Endodermal cell (in vitro differentiated cells): ENCODE measurements at regions not wholly inside any gene's neighbourhood (a gene's known extent, or its start where the extent isn't known, plus 50 kb on each side); places are given as distances from the start of the nearest gene placed in this dataset.

ENCODE experiments used
- DNase-seq: peaks from one replicate; pipeline ENCODE4 v3.0.0-alpha.2; 2017
- H3K27ac ChIP-seq: 2 replicates; pipeline ENCODE4 v1.5.1; 2013; ENCODE audit warnings: mild to moderate bottlenecking, low read depth, low read length, moderate library complexity
- H3K27me3 ChIP-seq: 2 replicates; pipeline ENCODE4 v1.6.1; 2013; ENCODE audit warnings: mild to moderate bottlenecking, low read length, moderate library complexity; ENCODE audit not compliant: insufficient read depth, control insufficient read depth, poor library complexity, severe bottlenecking
- H3K36me3 ChIP-seq: 2 replicates; pipeline ENCODE4 v1.7.0; 2013; ENCODE audit warnings: mild to moderate bottlenecking, low read length, moderate library complexity; ENCODE audit not compliant: control insufficient read depth, insufficient read depth
- H3K4me1 ChIP-seq: one replicate; pipeline ENCODE4 v1.7.0; 2013; ENCODE audit warnings: low read length; ENCODE audit not compliant: control insufficient read depth, insufficient read depth
- H3K4me3 ChIP-seq: 2 replicates; pipeline ENCODE4 v1.5.1; 2013; ENCODE audit warnings: mild to moderate bottlenecking, low read length, moderate library complexity
- H3K9ac ChIP-seq: 2 replicates; pipeline ENCODE4 v1.6.1; 2013; ENCODE audit warnings: mild to moderate bottlenecking, low read length, moderate library complexity; ENCODE audit not compliant: poor library complexity, severe bottlenecking; ENCODE audit errors: extremely low read depth
- H3K9me3 ChIP-seq: 2 replicates; pipeline ENCODE4 v1.6.1; 2013; ENCODE audit warnings: mild to moderate bottlenecking, low read length, moderate library complexity; ENCODE audit not compliant: control insufficient read depth
- H3K27ac Mint-ChIP-seq: 2 replicates; pipeline ENCODE4 v1.8.0; 2020; ENCODE audit warnings: mixed read lengths
- H3K27me3 Mint-ChIP-seq: 2 replicates; pipeline ENCODE4 v1.8.0; 2021; ENCODE audit warnings: mild to moderate bottlenecking, mixed read lengths; ENCODE audit not compliant: insufficient read depth
- H3K36me3 Mint-ChIP-seq: 2 replicates; pipeline ENCODE4 v1.8.0; 2020; ENCODE audit warnings: low read depth, mixed read lengths
- H3K4me1 Mint-ChIP-seq: 2 replicates; pipeline ENCODE4 v1.8.0; 2020; ENCODE audit warnings: mixed read lengths
- H3K4me3 Mint-ChIP-seq: 2 replicates; pipeline ENCODE4 v1.8.0; 2020; ENCODE audit warnings: mild to moderate bottlenecking, moderate library complexity, mixed read lengths
- H3K9me3 Mint-ChIP-seq: 2 replicates; pipeline ENCODE4 v1.8.0; 2020; ENCODE audit warnings: mild to moderate bottlenecking, mixed read lengths
- WGBS, 2 experiments: methylation state at CpG; one replicate each; pipeline versions ENCODE4 v1.1.5 to v1.1.7; 2013; ENCODE audit warnings: missing lambda C conversion rate in 2 of 2, mixed read lengths in 1 of 2; ENCODE audit not compliant: insufficient coverage in 1 of 2, insufficient read length in 1 of 2; 5-methylcytosine and 5-hydroxymethylcytosine counted together
- TF ChIP-seq, protein P1 (sequence below): fragments of 200-600 bp; sonication (generic); conservative IDR thresholded peaks from 2 replicates; pipeline ENCODE4 v1.5.0; 2021; ENCODE audit warnings: antibody characterized with exemption, mild to moderate bottlenecking

DNA sequence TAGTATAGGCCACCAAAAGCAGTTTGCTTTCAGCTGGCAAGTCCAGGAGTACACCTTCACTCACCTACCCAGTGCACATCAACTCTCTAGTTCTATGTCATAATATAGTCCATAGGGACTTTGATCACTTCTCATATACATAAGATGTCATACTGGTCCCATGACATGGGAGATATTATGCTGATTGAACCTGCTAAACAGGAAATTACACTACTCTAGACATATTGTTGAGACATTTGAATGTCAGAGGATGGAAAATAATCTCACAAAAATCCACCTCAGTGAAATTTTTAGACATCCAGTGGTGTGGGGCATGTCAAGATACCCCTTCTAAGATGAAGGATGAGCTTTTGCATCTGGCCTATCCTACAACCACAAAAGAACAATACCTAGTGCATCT is 322.5 kb downstream of the EN1 start:
- H3K27ac Mint-ChIP-seq: no peak overlapping the region
- H3K27ac ChIP-seq: no peak overlapping the region
- peaks cover 2% of the 10 kb centered on the region for H3K27me3 Mint-ChIP-seq
- H3K9me3 ChIP-seq: peaks cover 9% of the 10 kb centered on the region
- no peaks in the 10 kb centered on the region for H3K4me1 ChIP-seq
- no peak overlapping the region for H3K9ac ChIP-seq
- DNase-seq: no peak
- no peak overlapping the region for H3K4me3 Mint-ChIP-seq
- no peaks in the 10 kb centered on the region for H3K36me3 ChIP-seq
- peaks cover 10% of the 10 kb centered on the region for H3K27me3 ChIP-seq
- peaks cover 2% of the 10 kb centered on the region for H3K4me1 Mint-ChIP-seq
- H3K4me3 ChIP-seq: no peak overlapping the region
- TF ChIP-seq, protein P1, sequence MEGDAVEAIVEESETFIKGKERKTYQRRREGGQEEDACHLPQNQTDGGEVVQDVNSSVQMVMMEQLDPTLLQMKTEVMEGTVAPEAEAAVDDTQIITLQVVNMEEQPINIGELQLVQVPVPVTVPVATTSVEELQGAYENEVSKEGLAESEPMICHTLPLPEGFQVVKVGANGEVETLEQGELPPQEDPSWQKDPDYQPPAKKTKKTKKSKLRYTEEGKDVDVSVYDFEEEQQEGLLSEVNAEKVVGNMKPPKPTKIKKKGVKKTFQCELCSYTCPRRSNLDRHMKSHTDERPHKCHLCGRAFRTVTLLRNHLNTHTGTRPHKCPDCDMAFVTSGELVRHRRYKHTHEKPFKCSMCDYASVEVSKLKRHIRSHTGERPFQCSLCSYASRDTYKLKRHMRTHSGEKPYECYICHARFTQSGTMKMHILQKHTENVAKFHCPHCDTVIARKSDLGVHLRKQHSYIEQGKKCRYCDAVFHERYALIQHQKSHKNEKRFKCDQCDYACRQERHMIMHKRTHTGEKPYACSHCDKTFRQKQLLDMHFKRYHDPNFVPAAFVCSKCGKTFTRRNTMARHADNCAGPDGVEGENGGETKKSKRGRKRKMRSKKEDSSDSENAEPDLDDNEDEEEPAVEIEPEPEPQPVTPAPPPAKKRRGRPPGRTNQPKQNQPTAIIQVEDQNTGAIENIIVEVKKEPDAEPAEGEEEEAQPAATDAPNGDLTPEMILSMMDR: no peak
- no peaks in the 10 kb centered on the region for H3K36me3 Mint-ChIP-seq
- H3K9me3 Mint-ChIP-seq: peaks cover 24% of the 10 kb centered on the region

DNA sequence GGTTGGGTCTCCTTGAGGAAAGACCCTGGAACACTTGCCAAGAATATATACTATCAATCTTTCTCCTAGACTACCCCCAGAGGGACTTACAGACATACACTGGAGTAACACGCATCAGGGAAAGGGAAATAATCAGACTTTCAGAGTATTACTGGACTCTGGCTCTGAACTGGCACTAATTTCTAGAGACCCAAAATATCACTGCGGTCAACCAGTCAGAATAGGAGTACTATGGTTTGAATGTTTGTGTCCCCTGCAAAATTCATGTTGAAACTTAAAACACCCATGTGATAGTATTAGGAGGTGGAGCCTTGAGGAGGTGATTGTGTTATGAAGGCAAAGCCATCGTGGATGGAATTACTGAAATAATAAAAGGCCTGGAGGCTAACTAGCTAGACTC is 323.7 kb downstream of the EN1 start:
- Mint-ChIP-seq H3K36me3 (no peaks in the 10 kb centered on the region), H3K4me3 (no peak overlapping the region), H3K4me1 (no peaks in the 10 kb centered on the region), H3K27ac (no peak overlapping the region), H3K9me3 (peaks cover 28% of the 10 kb centered on the region), H3K27me3 (peaks cover 2% of the 10 kb centered on the region)
- DNase-seq: no peak
- peaks cover 17% of the 10 kb centered on the region for H3K9me3 ChIP-seq
- TF ChIP-seq, protein P1: no peak
- H3K36me3 ChIP-seq: no peaks in the 10 kb centered on the region
- no peak overlapping the region for H3K9ac ChIP-seq
- H3K4me3 ChIP-seq: no peak overlapping the region
- no peak overlapping the region for H3K27ac ChIP-seq
- H3K27me3 ChIP-seq: peaks cover 10% of the 10 kb centered on the region
- WGBS, 2 experiments: 85 to 94% methylated on average over 2 to 3 of the region's 3 CpGs
- H3K4me1 ChIP-seq: no peaks in the 10 kb centered on the region

DNA sequence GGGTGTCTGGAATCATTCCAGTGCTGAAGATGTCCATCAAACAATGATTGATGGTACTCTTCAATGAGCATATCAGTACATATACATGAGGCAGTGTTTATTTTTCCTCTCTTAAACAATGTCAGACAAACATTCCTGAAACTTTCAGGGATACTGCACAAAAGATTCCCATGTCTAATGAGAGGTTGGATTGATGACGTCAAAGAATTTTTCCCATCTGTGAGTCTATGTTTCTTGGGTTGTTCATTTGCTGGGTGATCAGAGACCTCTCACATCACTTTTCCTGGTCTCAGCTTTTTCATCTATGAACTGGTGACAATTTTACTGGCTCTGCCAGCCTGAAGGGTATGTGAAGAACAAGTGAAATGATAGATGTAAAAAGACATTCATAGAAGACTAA is 325.5 kb downstream of the EN1 start:
- WGBS, 2 experiments: 80% methylated on average over 1 of the region's 1 CpG; no CpG with 5 or more reads in 1 of the 2 experiments
- Histone ChIP-seq H3K36me3 (no peaks in the 10 kb centered on the region), H3K27me3 (peaks cover 10% of the 10 kb centered on the region), H3K4me3 (no peak overlapping the region), H3K4me1 (no peaks in the 10 kb centered on the region), H3K9ac (no peak overlapping the region), H3K27ac (no peak overlapping the region), H3K9me3 (peaks cover 17% of the 10 kb centered on the region)
- DNase-seq: no peak
- H3K4me1 Mint-ChIP-seq: no peaks in the 10 kb centered on the region
- H3K4me3 Mint-ChIP-seq: no peak overlapping the region
- TF ChIP-seq, protein P1: no peak
- H3K27me3 Mint-ChIP-seq: peaks cover 2% of the 10 kb centered on the region
- H3K27ac Mint-ChIP-seq: no peak overlapping the region
- H3K36me3 Mint-ChIP-seq: no peaks in the 10 kb centered on the region
- H3K9me3 Mint-ChIP-seq: peaks cover 28% of the 10 kb centered on the region
